DND-41 (cell line): ENCODE measurements at regions not wholly inside any gene's neighbourhood (a gene's known extent, or its start where the extent isn't known, plus 50 kb on each side); places are given as distances from the start of the nearest gene placed in this dataset.

Experiments used
- CTCF ChIP-seq: IDR thresholded peaks from 2 replicates; pipeline ENCODE4 v1.5.1; 2012; ENCODE audit warnings: borderline replicate concordance, low read length, moderate library complexity, mild to moderate bottlenecking; ENCODE audit not compliant: poor library complexity, severe bottlenecking; ENCODE audit errors: extremely low read depth
- EZH2 ChIP-seq: IDR thresholded peaks from 3 replicates; pipeline ENCODE4 v1.6.1; 2012; ENCODE audit warnings: borderline replicate concordance, low read depth, mild to moderate bottlenecking, moderate library complexity, low read length, inconsistent platforms; ENCODE audit not compliant: severe bottlenecking

DNA sequence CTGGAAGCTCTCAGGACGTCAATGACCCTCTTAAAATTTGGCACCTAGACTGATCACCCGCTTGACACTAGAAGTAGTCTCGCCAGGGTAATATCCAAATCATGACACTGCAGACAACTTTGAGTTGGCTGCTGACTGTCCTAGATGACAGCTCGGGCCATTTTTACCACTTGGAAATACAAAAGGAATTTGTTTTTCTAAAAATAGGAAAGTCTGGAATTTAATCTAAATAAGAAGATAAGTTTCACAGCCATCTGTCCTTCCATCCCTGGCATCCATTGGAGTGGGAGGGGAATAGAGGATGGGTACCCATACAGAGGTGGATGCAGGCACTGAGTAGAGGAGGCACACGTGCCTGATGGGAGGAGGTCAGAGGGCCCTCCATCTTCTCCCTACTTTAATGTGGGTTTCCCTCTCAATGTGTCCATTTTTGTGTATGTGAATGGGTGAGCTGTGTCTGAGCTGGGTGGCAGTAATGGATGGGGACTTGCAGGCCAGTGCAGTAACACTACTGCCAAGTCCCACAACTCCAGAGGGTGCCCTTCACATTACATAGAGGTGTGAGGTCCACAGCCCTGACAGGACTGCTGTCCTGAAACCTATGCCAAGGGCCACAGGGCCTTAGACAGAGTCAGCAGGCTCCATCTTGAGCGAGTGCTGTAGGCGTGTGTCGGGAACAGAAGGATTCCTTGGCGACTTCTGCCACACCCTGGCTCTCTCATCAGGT, 104.8 kb upstream of the IPO9 start:
- TF ChIP-seq CTCF (no peak), EZH2 (no peak)
